GDM1 (cell line): ENCODE measurements at regions not wholly inside any gene's neighbourhood (a gene's known extent, or its start where the extent isn't known, plus 50 kb on each side); places are given as distances from the start of the nearest gene placed in this dataset.

Experiments
- DNase-seq: peaks from one replicate; lab custom pipeline; 2025; lab: John Stamatoyannopoulos, UW

- no peak for DNase-seq
These were observed 154.1 kb upstream of the BMP2 start for GRCh38 chr20:6613280-6613861.

- no peak for DNase-seq
These were observed 154.9 kb upstream of the BMP2 start for GRCh38 chr20:6612606-6612923.

GRCh38 chr20:6611911-6612605 lies 155.4 kb upstream of the BMP2 start:
- no peak for DNase-seq

- DNase-seq: no peak
These were observed 160.8 kb upstream of the BMP2 start for GRCh38 chr20:6606651-6607050.

GRCh38 chr20:6605055-6605935 lies 162.2 kb upstream of the BMP2 start:
- no peak for DNase-seq

GRCh38 chr20:6604179-6604578 lies 163.3 kb upstream of the BMP2 start:
- no peak for DNase-seq

- no peak for DNase-seq
These were observed 167.4 kb upstream of the BMP2 start for GRCh38 chr20:6599876-6600735.

GRCh38 chr20:6595704-6596103 lies 171.8 kb upstream of the BMP2 start:
- DNase-seq: no peak

GRCh38 chr20:6590891-6591637 lies 176.4 kb upstream of the BMP2 start:
- no peak for DNase-seq

GRCh38 chr20:6588296-6588695 lies 179.2 kb upstream of the BMP2 start:
- DNase-seq: no peak

- no peak for DNase-seq
These were observed 184.2 kb upstream of the BMP2 start for GRCh38 chr20:6583134-6583738.

GRCh38 chr20:6582449-6582848 lies 185.0 kb upstream of the BMP2 start:
- no peak for DNase-seq

GRCh38 chr20:6580486-6580885 lies 187.0 kb upstream of the BMP2 start:
- no peak for DNase-seq

GRCh38 chr20:6579824-6580223 lies 187.7 kb upstream of the BMP2 start:
- DNase-seq: no peak

GRCh38 chr20:6579417-6579816 lies 188.1 kb upstream of the BMP2 start:
- DNase-seq: no peak

GRCh38 chr20:6577451-6577850 lies 190.0 kb upstream of the BMP2 start:
- no peak for DNase-seq

GRCh38 chr20:6576726-6577125 lies 190.8 kb upstream of the BMP2 start:
- DNase-seq: no peak

GRCh38 chr20:6575912-6576401 lies 191.5 kb upstream of the BMP2 start:
- no peak for DNase-seq

- no peak for DNase-seq
These were observed 200.7 kb upstream of the BMP2 start for GRCh38 chr20:6566821-6567220.

- DNase-seq: no peak
These were observed 205.4 kb upstream of the BMP2 start for GRCh38 chr20:6562111-6562510.

- DNase-seq: no peak
These were observed 206.5 kb upstream of the BMP2 start for GRCh38 chr20:6560978-6561377.
